Muscle of leg (tissue), 3 donors: ENCODE measurements at regions not wholly inside any gene's neighbourhood (a gene's known extent, or its start where the extent isn't known, plus 50 kb on each side); places are given as distances from the start of the nearest gene placed in this dataset.

Source experiments
- DNase-seq: peaks from one replicate; pipeline ENCODE4 v3.0.0; 2013
- H3K27ac ChIP-seq: one replicate; pipeline ENCODE4 v1.5.1; 2013; ENCODE audit warnings: mild to moderate bottlenecking, low read length, control low read depth
- H3K27me3 ChIP-seq: one replicate; pipeline ENCODE4 v1.6.1; 2013; ENCODE audit warnings: low read length; ENCODE audit not compliant: control insufficient read depth, insufficient read depth
- H3K36me3 ChIP-seq: one replicate; pipeline ENCODE4 v1.6.1; 2013; ENCODE audit warnings: low read length; ENCODE audit not compliant: control insufficient read depth, insufficient read depth
- H3K4me1 ChIP-seq: one replicate; pipeline ENCODE4 v1.6.1; 2013; ENCODE audit warnings: low read length; ENCODE audit not compliant: control insufficient read depth, insufficient read depth
- H3K4me3 ChIP-seq: one replicate; pipeline ENCODE4 v1.5.1; 2013; ENCODE audit warnings: low read length, control low read depth
- H3K9me3 ChIP-seq: replicated peaks from 2 replicates; pipeline ENCODE4 v1.6.1; 2013; ENCODE audit warnings: low read depth, low read length; ENCODE audit not compliant: control insufficient read depth
- WGBS: methylation state at CpG from one replicate; pipeline ENCODE4 v1.1.5; 2013; ENCODE audit warnings: missing lambda C conversion rate; ENCODE audit not compliant: insufficient coverage; 5-methylcytosine and 5-hydroxymethylcytosine counted together

GRCh38 chr2:48249631-48250473, 64.6 kb upstream of the FOXN2 start:
- Histone ChIP-seq H3K36me3 (no peaks in the 10 kb centered on the region), H3K27me3 (no peaks in the 10 kb centered on the region), H3K9me3 (no peaks in the 10 kb centered on the region), H3K4me3 (no peak overlapping the region), H3K4me1 (peaks cover 19% of the 10 kb centered on the region), H3K27ac (peak overlapping the region; percentile 73)
- DNase-seq = peak; percentile 57
- WGBS = 28% methylated on average over 2 of the region's 5 CpGs

- 92% methylated on average over 2 of the region's 4 CpGs for WGBS
- no peak overlapping the region for H3K27ac ChIP-seq
- H3K9me3 ChIP-seq = no peaks in the 10 kb centered on the region
- no peak for DNase-seq
- no peaks in the 10 kb centered on the region for H3K27me3 ChIP-seq
- peaks cover 19% of the 10 kb centered on the region for H3K4me1 ChIP-seq
- no peaks in the 10 kb centered on the region for H3K36me3 ChIP-seq
- no peak overlapping the region for H3K4me3 ChIP-seq
Measured at GRCh38 chr2:48250474-48250844, 64.0 kb upstream of the FOXN2 start.

GRCh38 chr2:48250943-48251342, 63.5 kb upstream of the FOXN2 start:
- WGBS = no CpG with 5 or more reads among the region's 3 CpGs
- Histone ChIP-seq H3K36me3 (no peaks in the 10 kb centered on the region), H3K4me3 (no peak overlapping the region), H3K9me3 (no peaks in the 10 kb centered on the region), H3K27ac (no peak overlapping the region), H3K4me1 (peaks cover 19% of the 10 kb centered on the region), H3K27me3 (no peaks in the 10 kb centered on the region)
- DNase-seq = no peak

GRCh38 chr2:48251437-48252148, 62.9 kb upstream of the FOXN2 start:
- DNase-seq = no peak
- Histone ChIP-seq H3K9me3 (no peaks in the 10 kb centered on the region), H3K27me3 (no peaks in the 10 kb centered on the region), H3K4me3 (no peak overlapping the region), H3K27ac (no peak overlapping the region), H3K36me3 (no peaks in the 10 kb centered on the region), H3K4me1 (peaks cover 19% of the 10 kb centered on the region)
- 43% methylated on average over 1 of the region's 3 CpGs for WGBS

GRCh38 chr2:48253301-48253700, 61.2 kb upstream of the FOXN2 start:
- H3K27ac ChIP-seq = no peak overlapping the region

GRCh38 chr2:48254839-48255238, 59.6 kb upstream of the FOXN2 start:
- no peaks in the 10 kb centered on the region for H3K27me3 ChIP-seq
- no CpG with 5 or more reads among the region's 1 CpG for WGBS
- no peaks in the 10 kb centered on the region for H3K9me3 ChIP-seq
- no peaks in the 10 kb centered on the region for H3K36me3 ChIP-seq
- peaks cover 6% of the 10 kb centered on the region for H3K4me1 ChIP-seq
- H3K27ac ChIP-seq = no peak overlapping the region
- H3K4me3 ChIP-seq = no peak overlapping the region
- no peak for DNase-seq

More at GRCh38 chr2:48253301-48253700, 61.2 kb upstream of the FOXN2 start:
- DNase-seq = no peak
- Histone ChIP-seq H3K27me3 (no peaks in the 10 kb centered on the region), H3K9me3 (no peaks in the 10 kb centered on the region), H3K36me3 (no peaks in the 10 kb centered on the region), H3K4me3 (no peak overlapping the region), H3K4me1 (peaks cover 17% of the 10 kb centered on the region)
- no CpG with 5 or more reads among the region's 1 CpG for WGBS

- WGBS = no CpG with 5 or more reads among the region's 2 CpGs
- no peaks in the 10 kb centered on the region for H3K9me3 ChIP-seq
- H3K27ac ChIP-seq = no peak overlapping the region
- no peak overlapping the region for H3K4me3 ChIP-seq
- no peaks in the 10 kb centered on the region for H3K4me1 ChIP-seq
- no peaks in the 10 kb centered on the region for H3K36me3 ChIP-seq
- H3K27me3 ChIP-seq = no peaks in the 10 kb centered on the region
- no peak for DNase-seq
Measured at GRCh38 chr2:48257456-48257855, 57.0 kb upstream of the FOXN2 start.

GRCh38 chr2:48258481-48259149, 55.9 kb upstream of the FOXN2 start:
- no peaks in the 10 kb centered on the region for H3K36me3 ChIP-seq
- H3K4me3 ChIP-seq = no peak overlapping the region
- no peak for DNase-seq
- H3K9me3 ChIP-seq = no peaks in the 10 kb centered on the region
- no peak overlapping the region for H3K27ac ChIP-seq
- H3K4me1 ChIP-seq = no peaks in the 10 kb centered on the region
- no CpG with 5 or more reads among the region's 4 CpGs for WGBS
- H3K27me3 ChIP-seq = no peaks in the 10 kb centered on the region

GRCh38 chr2:48259811-48260210, 54.7 kb upstream of the FOXN2 start:
- Histone ChIP-seq H3K27me3 (no peaks in the 10 kb centered on the region), H3K27ac (no peak overlapping the region), H3K9me3 (no peaks in the 10 kb centered on the region), H3K4me1 (no peaks in the 10 kb centered on the region), H3K36me3 (no peaks in the 10 kb centered on the region), H3K4me3 (no peak overlapping the region)
- WGBS = no CpG with 5 or more reads among the region's 1 CpG
- DNase-seq = no peak

- H3K9me3 ChIP-seq = no peaks in the 10 kb centered on the region
- no CpG with 5 or more reads among the region's 1 CpG for WGBS
- H3K27me3 ChIP-seq = no peaks in the 10 kb centered on the region
- no peak for DNase-seq
- H3K36me3 ChIP-seq = no peaks in the 10 kb centered on the region
- H3K4me3 ChIP-seq = no peak overlapping the region
- H3K27ac ChIP-seq = no peak overlapping the region
- no peaks in the 10 kb centered on the region for H3K4me1 ChIP-seq
Measured at GRCh38 chr2:48264627-48265026, 49.9 kb upstream of the FOXN2 start.
